ENCODE measurements at regions not wholly inside any gene's neighbourhood (a gene's known extent, or its start where the extent isn't known, plus 50 kb on each side); places are given as distances from the start of the nearest gene placed in this dataset.
"Not testable (repeated sequence)": the region's sequence is repeated elsewhere in the genome, so short reads cannot be mapped to it uniquely, and the experiment has no call there.

GRCh38 chr1:38497921-38498656, 361.5 kb downstream of the RRAGC start:
- TF ChIP-seq REST (IDR thresholded peaks at IDR 0.05; ENCODE audit: insufficient replicate concordance, low read depth) (no peak), POLR2AphosphoS5 (IDR thresholded peaks at IDR 0.05; ENCODE audit: low read depth) (no peak), SPI1 (IDR thresholded peaks at IDR 0.05; ENCODE audit: borderline replicate concordance, low read depth) (no peak), GABPA (IDR thresholded peaks at IDR 0.05; ENCODE audit: low read depth) (no peak)
- TF ChIP-seq, protein P1, sequence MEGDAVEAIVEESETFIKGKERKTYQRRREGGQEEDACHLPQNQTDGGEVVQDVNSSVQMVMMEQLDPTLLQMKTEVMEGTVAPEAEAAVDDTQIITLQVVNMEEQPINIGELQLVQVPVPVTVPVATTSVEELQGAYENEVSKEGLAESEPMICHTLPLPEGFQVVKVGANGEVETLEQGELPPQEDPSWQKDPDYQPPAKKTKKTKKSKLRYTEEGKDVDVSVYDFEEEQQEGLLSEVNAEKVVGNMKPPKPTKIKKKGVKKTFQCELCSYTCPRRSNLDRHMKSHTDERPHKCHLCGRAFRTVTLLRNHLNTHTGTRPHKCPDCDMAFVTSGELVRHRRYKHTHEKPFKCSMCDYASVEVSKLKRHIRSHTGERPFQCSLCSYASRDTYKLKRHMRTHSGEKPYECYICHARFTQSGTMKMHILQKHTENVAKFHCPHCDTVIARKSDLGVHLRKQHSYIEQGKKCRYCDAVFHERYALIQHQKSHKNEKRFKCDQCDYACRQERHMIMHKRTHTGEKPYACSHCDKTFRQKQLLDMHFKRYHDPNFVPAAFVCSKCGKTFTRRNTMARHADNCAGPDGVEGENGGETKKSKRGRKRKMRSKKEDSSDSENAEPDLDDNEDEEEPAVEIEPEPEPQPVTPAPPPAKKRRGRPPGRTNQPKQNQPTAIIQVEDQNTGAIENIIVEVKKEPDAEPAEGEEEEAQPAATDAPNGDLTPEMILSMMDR (IDR thresholded peaks at IDR 0.05; ENCODE audit: insufficient read depth, low read length), result no peak
- no peaks in the 10 kb centered on the region for H3K27me3 ChIP-seq (ENCODE audit: insufficient read depth, poor library complexity, severe bottlenecking)
- H3K27ac ChIP-seq (replicated peaks), result no peak overlapping the region
- no peak overlapping the region for H3K4me3 ChIP-seq (replicated peaks; ENCODE audit: insufficient read depth, low read length)
- DNase-seq (ENCODE audit: low read depth in 1 of 2, low spot score in 1 of 2), result no peak

- not testable (repeated sequence) for H3K4me3 ChIP-seq (replicated peaks; ENCODE audit: insufficient read depth, low read length); H3K27me3 ChIP-seq (ENCODE audit: insufficient read depth, poor library complexity, severe bottlenecking); H3K27ac ChIP-seq (replicated peaks)
- peak; percentile 78; the same call in 1 of the 2 replicates for TF ChIP-seq SPI1 (IDR thresholded peaks at IDR 0.05; ENCODE audit: borderline replicate concordance, low read depth)
- peak in 1 of 2 experiments; percentile 80 for DNase-seq (ENCODE audit: low read depth in 1 of 2, low spot score in 1 of 2)
Observed at GRCh38 chr1:38493306-38493705, 366.3 kb downstream of the RRAGC start.

GRCh38 chr1:38489844-38490270, 369.7 kb downstream of the RRAGC start:
- TF ChIP-seq, protein P1 (IDR thresholded peaks at IDR 0.05; ENCODE audit: insufficient read depth, low read length), result peak; percentile 68
- no peak for TF ChIP-seq POLR2AphosphoS5 (IDR thresholded peaks at IDR 0.05; ENCODE audit: low read depth)
- H3K27me3 ChIP-seq (ENCODE audit: insufficient read depth, poor library complexity, severe bottlenecking), result no peaks in the 10 kb centered on the region
- peak in 1 of 2 experiments; percentile 31 for DNase-seq (ENCODE audit: low read depth in 1 of 2, low spot score in 1 of 2)
- H3K27ac ChIP-seq (replicated peaks), result no peak overlapping the region
- H3K4me3 ChIP-seq (replicated peaks; ENCODE audit: insufficient read depth, low read length), result no peak overlapping the region

- no peak overlapping the region for H3K27ac ChIP-seq (replicated peaks)
- no peaks in the 10 kb centered on the region for H3K27me3 ChIP-seq (ENCODE audit: insufficient read depth, poor library complexity, severe bottlenecking)
- TF ChIP-seq GABPA (IDR thresholded peaks at IDR 0.05; ENCODE audit: low read depth), result no peak
- no peak for TF ChIP-seq REST (IDR thresholded peaks at IDR 0.05; ENCODE audit: insufficient replicate concordance, low read depth)
- TF ChIP-seq, protein P1 (IDR thresholded peaks at IDR 0.05; ENCODE audit: insufficient read depth, low read length), result no peak
- no peak for TF ChIP-seq SPI1 (IDR thresholded peaks at IDR 0.05; ENCODE audit: borderline replicate concordance, low read depth)
- TF ChIP-seq POLR2AphosphoS5 (IDR thresholded peaks at IDR 0.05; ENCODE audit: low read depth), result no peak
- H3K4me3 ChIP-seq (replicated peaks; ENCODE audit: insufficient read depth, low read length), result no peak overlapping the region
- DNase-seq (ENCODE audit: low read depth in 1 of 2, low spot score in 1 of 2), result no peak
Observed at GRCh38 chr1:38488162-38488898, 371.2 kb downstream of the RRAGC start.

All from HL-60 (cell line).